Thoracic aorta (tissue), 2 donors: ENCODE measurements at regions not wholly inside any gene's neighbourhood (a gene's known extent, or its start where the extent isn't known, plus 50 kb on each side); places are given as distances from the start of the nearest gene placed in this dataset.
A peak's percentile ranks its signal among the peaks of the same experiment; 100 is the strongest.

Experiments
- ATAC-seq: fragments of 150-250 bp; one replicate; pipeline ENCODE4 v1.8.0; 2017; ENCODE audit warnings: low read depth; ENCODE audit not compliant: insufficient number of reproducible peaks, low FRiP score
- DNase-seq: peaks from one replicate; pipeline ENCODE4 v3.0.0-alpha.2; 2020; ENCODE audit warnings: low spot score
- H3K27ac ChIP-seq, 2 donors: fragments of 200-600 bp; sonication (generic); 1 replicate in 1 of 2; 2 replicates in 1 of 2; pipeline ENCODE4 v1.5.1; 2016; ENCODE audit warnings: mild to moderate bottlenecking in 2 of 2, moderate library complexity in 2 of 2
- H3K27me3 ChIP-seq: fragments of 200-600 bp; sonication (generic); replicated peaks from 2 replicates; pipeline ENCODE4 v1.6.0; 2016; ENCODE audit warnings: mild to moderate bottlenecking; ENCODE audit not compliant: insufficient read depth
- H3K36me3 ChIP-seq: fragments of 200-600 bp; sonication (generic); one replicate; pipeline ENCODE4 v1.5.1; 2016
- H3K4me1 ChIP-seq, 2 donors: fragments of 200-600 bp; sonication (generic); 1 replicate in 1 of 2; 2 replicates in 1 of 2; pipeline versions ENCODE4 v1.5.1 to v1.6.0; 2016; ENCODE audit warnings: low read depth in 2 of 2, mild to moderate bottlenecking in 1 of 2; ENCODE audit not compliant: control insufficient read depth in 1 of 2
- H3K4me3 ChIP-seq: fragments of 200-600 bp; sonication (generic); 2 replicates; pipeline ENCODE4 v1.5.1; 2016; ENCODE audit warnings: mild to moderate bottlenecking
- H3K9me3 ChIP-seq: fragments of 200-600 bp; sonication (generic); 2 replicates; pipeline ENCODE4 v1.5.1; 2016
- TF ChIP-seq, protein P1 (sequence below): fragments of 200-600 bp; sonication (generic); IDR thresholded peaks from one replicate; pipeline ENCODE4 v1.5.1; 2019; ENCODE audit warnings: antibody characterized with exemption

DNA sequence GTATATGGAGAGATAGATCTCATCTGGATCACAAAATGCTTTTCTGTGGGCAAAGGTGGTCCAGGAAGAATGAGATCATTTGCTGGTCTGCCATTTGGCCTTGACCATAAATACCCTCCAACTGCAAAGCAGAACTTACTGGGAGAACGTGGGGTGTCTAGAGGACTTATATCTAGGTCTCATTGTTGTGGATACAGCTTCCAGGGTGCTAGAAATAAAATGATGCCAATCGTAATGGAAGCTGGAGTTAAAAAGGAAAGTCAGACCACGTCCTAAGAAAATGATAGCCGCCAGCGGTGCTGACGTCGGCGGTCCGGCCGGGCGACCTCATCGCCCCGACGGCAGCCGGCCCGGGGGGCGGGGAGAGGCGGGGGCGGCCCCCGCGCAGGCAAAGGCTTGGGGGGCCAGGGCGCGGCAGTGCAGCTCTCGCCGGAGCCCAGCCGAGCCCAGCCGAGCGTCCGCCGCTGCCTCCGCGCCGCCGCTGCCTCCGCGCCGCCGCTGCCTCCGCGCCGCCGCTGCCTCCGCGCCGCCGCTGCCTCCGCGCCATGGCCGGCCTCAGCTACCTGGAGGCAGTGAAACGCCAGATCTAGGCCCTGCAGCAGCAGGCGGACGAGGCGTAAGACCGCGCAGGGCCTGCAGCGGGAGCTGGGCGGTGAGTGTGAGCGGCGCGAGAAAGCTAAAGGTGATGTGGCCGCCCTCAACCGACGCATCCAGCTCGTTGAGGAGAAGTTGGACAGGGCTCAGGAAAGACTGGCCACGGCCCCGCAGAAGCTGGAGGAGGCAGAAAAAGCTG, 89.5 kb downstream of the EOMES start:
- H3K27me3 ChIP-seq, result no peaks in the 10 kb centered on the region
- H3K27ac ChIP-seq, result peak overlapping the region; percentile 77 to 97
- ATAC-seq, result peak; percentile 37
- no peak for DNase-seq
- TF ChIP-seq, protein P1, sequence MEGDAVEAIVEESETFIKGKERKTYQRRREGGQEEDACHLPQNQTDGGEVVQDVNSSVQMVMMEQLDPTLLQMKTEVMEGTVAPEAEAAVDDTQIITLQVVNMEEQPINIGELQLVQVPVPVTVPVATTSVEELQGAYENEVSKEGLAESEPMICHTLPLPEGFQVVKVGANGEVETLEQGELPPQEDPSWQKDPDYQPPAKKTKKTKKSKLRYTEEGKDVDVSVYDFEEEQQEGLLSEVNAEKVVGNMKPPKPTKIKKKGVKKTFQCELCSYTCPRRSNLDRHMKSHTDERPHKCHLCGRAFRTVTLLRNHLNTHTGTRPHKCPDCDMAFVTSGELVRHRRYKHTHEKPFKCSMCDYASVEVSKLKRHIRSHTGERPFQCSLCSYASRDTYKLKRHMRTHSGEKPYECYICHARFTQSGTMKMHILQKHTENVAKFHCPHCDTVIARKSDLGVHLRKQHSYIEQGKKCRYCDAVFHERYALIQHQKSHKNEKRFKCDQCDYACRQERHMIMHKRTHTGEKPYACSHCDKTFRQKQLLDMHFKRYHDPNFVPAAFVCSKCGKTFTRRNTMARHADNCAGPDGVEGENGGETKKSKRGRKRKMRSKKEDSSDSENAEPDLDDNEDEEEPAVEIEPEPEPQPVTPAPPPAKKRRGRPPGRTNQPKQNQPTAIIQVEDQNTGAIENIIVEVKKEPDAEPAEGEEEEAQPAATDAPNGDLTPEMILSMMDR, result no peak
- peaks cover 0 to 32% of the 10 kb centered on the region in 2 donors for H3K4me1 ChIP-seq
- H3K4me3 ChIP-seq, result peak overlapping the region; percentile 90
- no peaks in the 10 kb centered on the region for H3K9me3 ChIP-seq
- H3K36me3 ChIP-seq, result no peaks in the 10 kb centered on the region

DNA sequence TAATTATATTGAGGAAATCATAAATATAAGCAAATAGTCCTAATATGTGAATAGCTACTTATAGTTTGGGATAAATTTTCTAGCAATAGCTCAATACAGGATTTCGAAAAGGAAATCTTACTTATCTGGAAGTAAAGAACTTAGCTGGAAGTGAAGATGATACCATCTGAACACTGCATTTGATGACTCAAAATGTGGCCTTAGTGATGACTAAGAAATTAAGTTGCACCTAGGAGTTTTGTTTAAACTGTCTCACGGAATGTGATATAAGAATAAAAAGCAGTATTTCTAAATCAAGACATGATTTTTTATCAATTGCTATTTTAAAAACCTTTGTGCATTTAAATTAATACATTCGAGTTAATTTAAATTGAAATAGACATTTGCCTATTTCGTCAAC, 91.2 kb downstream of the EOMES start:
- no peak overlapping the region for H3K4me3 ChIP-seq
- H3K27ac ChIP-seq, result no peak overlapping the region
- H3K4me1 ChIP-seq, result peaks cover 0 to 34% of the 10 kb centered on the region in 2 donors
- TF ChIP-seq, protein P1, result no peak
- no peaks in the 10 kb centered on the region for H3K36me3 ChIP-seq
- ATAC-seq (no peak), DNase-seq (no peak)
- no peaks in the 10 kb centered on the region for H3K27me3 ChIP-seq
- H3K9me3 ChIP-seq, result no peaks in the 10 kb centered on the region

DNA sequence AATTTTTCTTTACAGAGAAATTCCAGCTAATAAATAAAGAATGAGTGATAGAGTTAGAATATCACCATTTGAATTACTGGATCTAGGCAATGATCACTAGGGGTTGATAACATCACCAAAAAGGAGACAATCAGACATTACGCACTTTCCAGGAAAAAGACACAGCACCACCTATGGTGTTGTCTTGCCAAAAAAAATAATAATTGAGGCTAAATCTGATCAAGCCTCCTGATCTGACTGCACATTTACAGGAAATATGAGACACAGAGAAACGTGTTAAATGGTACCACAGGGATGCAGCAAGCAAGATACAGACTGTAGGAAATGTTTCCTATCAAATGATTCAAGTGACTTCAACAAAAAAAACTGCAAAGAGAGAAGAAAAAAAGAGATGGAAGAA, 92.8 kb downstream of the EOMES start:
- Histone ChIP-seq H3K9me3 (no peaks in the 10 kb centered on the region), H3K27me3 (no peaks in the 10 kb centered on the region), H3K27ac (no peak overlapping the region), H3K36me3 (no peaks in the 10 kb centered on the region), H3K4me3 (no peak overlapping the region), H3K4me1 (peaks cover 0 to 27% of the 10 kb centered on the region in 2 donors)
- TF ChIP-seq, protein P1, result no peak
- no peak for DNase-seq
- ATAC-seq, result no peak

DNA sequence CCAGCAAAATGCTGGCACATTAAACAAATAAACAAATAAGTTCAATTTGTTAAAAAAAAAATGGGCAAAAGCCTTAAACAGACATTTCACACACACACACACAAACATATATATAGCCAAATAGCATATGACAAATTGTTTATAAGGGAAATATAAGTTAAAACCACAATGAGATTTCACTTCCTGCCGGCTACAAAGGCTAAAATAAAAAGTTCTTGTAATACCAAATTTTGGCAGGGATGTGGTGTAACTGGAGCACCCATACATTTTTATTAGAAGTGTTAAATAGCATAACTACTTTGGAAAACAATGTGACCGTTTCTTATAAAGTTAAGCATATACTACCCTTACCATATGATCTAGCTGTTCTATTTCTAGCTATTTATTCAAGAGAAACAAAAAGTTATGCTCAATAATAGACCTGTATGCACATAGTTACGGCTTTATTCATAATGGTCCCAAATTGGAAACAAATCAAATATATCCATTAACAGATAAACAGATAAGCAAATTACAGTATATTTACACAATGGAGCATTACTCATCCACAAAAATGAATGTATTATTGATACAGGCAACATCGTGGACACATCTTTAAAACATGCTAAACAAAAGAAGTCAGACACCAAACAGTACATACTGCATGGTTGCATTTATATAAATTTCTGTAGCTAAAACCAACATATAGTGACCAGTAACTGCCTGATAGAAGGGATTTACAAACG, 93.9 kb downstream of the EOMES start:
- H3K4me1 ChIP-seq, result peaks cover 8 to 30% of the 10 kb centered on the region in 2 donors
- H3K27me3 ChIP-seq, result no peaks in the 10 kb centered on the region
- H3K4me3 ChIP-seq, result no peak overlapping the region
- no peaks in the 10 kb centered on the region for H3K9me3 ChIP-seq
- DNase-seq (no peak), ATAC-seq (no peak)
- H3K36me3 ChIP-seq, result no peaks in the 10 kb centered on the region
- no peak overlapping the region for H3K27ac ChIP-seq
- TF ChIP-seq, protein P1, result no peak

DNA sequence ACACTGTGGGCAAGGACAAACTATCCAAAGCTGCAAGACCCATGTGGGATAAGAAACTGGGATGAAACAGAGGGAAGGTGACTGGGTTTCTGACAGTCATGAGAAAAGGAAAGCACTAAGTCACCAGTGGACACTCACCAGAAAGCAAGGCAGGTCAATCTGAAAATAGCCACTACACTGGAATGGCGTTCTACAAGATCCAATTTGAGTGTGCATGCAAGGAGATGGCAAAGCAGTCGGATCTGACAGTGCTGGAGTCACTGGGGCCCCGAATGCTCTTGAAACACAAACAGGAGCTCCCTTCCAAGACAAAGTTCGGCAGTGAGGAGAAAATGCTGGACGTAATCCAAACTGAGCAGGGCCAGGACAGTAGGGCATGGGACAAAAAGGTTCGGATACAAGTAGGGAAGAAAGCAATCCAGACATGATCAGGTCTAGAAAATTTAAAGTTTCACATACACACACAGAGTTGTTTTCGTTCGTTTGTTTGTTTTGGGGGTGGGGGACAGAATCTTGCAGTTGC, 95.5 kb downstream of the EOMES start:
- no peaks in the 10 kb centered on the region for H3K27me3 ChIP-seq
- no peak overlapping the region for H3K4me3 ChIP-seq
- TF ChIP-seq, protein P1, result no peak
- H3K4me1 ChIP-seq, result peaks cover 12 to 38% of the 10 kb centered on the region in 2 donors
- ATAC-seq, result no peak
- no peaks in the 10 kb centered on the region for H3K9me3 ChIP-seq
- no peak for DNase-seq
- no peak overlapping the region for H3K27ac ChIP-seq
- no peaks in the 10 kb centered on the region for H3K36me3 ChIP-seq
